Loucy (cell line): ENCODE measurements at regions not wholly inside any gene's neighbourhood (a gene's known extent, or its start where the extent isn't known, plus 50 kb on each side); places are given as distances from the start of the nearest gene placed in this dataset.

Experiments
- EZH2phosphoT487 ChIP-seq: fragments of 200-600 bp; IDR thresholded peaks from 2 replicates; pipeline ENCODE4 v1.6.1; 2018; ENCODE audit warnings: antibody characterized with exemption, mild to moderate bottlenecking, moderate library complexity, borderline replicate concordance
- TF ChIP-seq, protein P1 (sequence below): fragments of 200-600 bp; sonication (generic); conservative IDR thresholded peaks from 2 replicates; pipeline ENCODE4 v1.5.1; 2014; ENCODE audit warnings: mild to moderate bottlenecking, antibody characterized with exemption, low read length

DNA sequence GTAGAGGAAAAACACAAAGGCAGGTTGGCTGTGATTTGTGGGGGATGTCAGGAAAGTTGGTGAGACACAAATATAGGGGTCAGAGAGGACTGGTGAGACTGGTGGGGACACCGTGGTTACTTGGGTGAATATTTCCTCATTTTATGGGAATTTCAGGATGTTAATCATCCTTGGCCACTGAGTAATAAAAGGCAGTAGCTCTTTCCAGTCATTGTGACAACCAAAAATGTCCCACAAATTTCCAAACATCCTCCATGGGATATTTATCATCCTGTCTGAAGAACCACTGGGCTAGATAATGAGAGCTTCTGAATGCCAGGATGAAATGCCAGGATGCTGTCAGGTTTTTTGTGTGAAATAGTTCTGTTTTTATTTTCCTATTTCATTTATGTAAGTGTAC is 374.1 kb downstream of the CD109 start:
- TF ChIP-seq, protein P1, sequence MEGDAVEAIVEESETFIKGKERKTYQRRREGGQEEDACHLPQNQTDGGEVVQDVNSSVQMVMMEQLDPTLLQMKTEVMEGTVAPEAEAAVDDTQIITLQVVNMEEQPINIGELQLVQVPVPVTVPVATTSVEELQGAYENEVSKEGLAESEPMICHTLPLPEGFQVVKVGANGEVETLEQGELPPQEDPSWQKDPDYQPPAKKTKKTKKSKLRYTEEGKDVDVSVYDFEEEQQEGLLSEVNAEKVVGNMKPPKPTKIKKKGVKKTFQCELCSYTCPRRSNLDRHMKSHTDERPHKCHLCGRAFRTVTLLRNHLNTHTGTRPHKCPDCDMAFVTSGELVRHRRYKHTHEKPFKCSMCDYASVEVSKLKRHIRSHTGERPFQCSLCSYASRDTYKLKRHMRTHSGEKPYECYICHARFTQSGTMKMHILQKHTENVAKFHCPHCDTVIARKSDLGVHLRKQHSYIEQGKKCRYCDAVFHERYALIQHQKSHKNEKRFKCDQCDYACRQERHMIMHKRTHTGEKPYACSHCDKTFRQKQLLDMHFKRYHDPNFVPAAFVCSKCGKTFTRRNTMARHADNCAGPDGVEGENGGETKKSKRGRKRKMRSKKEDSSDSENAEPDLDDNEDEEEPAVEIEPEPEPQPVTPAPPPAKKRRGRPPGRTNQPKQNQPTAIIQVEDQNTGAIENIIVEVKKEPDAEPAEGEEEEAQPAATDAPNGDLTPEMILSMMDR = no peak
- TF ChIP-seq EZH2phosphoT487 = no peak
